ENCODE measurements at regions not wholly inside any gene's neighbourhood (a gene's known extent, or its start where the extent isn't known, plus 50 kb on each side); places are given as distances from the start of the nearest gene placed in this dataset.
A peak's percentile ranks its signal among the peaks of the same experiment; 100 is the strongest.

- peaks cover 15% of the 10 kb centered on the region for H3K4me1 ChIP-seq (replicated peaks; ENCODE audit: insufficient read depth)
- no peaks in the 10 kb centered on the region for H4K20me1 ChIP-seq (ENCODE audit: insufficient read depth)
- no TSS peak for BruUV-seq (replicated peaks)
- H2AFZ ChIP-seq, result no peak overlapping the region
- no peaks in the 10 kb centered on the region for H3K9me3 ChIP-seq (ENCODE audit: insufficient read depth, low read depth)
- H3K27me3 ChIP-seq (ENCODE audit: insufficient read depth, low read depth), result no peaks in the 10 kb centered on the region
- H3K36me3 ChIP-seq (ENCODE audit: low read depth), result no peaks in the 10 kb centered on the region
- CTCF ChIA-PET, result no interaction called here
- no peaks in the 10 kb centered on the region for H3F3A ChIP-seq (ENCODE audit: insufficient read depth, low read depth)
- intact Hi-C loops (cut with micrococcal nuclease; ENCODE audit: unreplicated experiment), result no loop called here
- H3K9me2 ChIP-seq (ENCODE audit: insufficient read depth), result no peaks in the 10 kb centered on the region
- TF ChIP-seq CTCF (conservative IDR thresholded peaks at IDR 0.05) (no peak), EZH2 (IDR thresholded peaks at IDR 0.05; ENCODE audit: low read depth) (no peak)
- peak; percentile 41 to 87 for DNase-seq
- H3K4me2 ChIP-seq, result 0 out of 2 replicates have a peak overlapping the region, but pooled peaks have one; percentile 9
- H3K27ac ChIP-seq, result no peak overlapping the region
- H3K4me3 ChIP-seq, result no peak overlapping the region
- POLR2A ChIA-PET (ENCODE audit: unreplicated experiment), result no interaction called here
- no peaks in the 10 kb centered on the region for H3K79me2 ChIP-seq (ENCODE audit: low read depth)
Measured at GRCh38 chr1:177585302-177586220, 384.3 kb downstream of the SEC16B start.

- BruUV-seq (replicated peaks), result no TSS peak
- no peak overlapping the region for H3K4me2 ChIP-seq
- H3K4me3 ChIP-seq, result no peak overlapping the region
- no peaks in the 10 kb centered on the region for H3F3A ChIP-seq (ENCODE audit: insufficient read depth, low read depth)
- DNase-seq, result no peak
- no peak overlapping the region for H2AFZ ChIP-seq
- intact Hi-C loops (cut with micrococcal nuclease; ENCODE audit: unreplicated experiment), result no loop called here
- H4K20me1 ChIP-seq (ENCODE audit: insufficient read depth), result no peaks in the 10 kb centered on the region
- CTCF ChIA-PET, result no interaction called here
- POLR2A ChIA-PET (ENCODE audit: unreplicated experiment), result no interaction called here
- no peaks in the 10 kb centered on the region for H3K4me1 ChIP-seq (replicated peaks; ENCODE audit: insufficient read depth)
- no peaks in the 10 kb centered on the region for H3K36me3 ChIP-seq (ENCODE audit: low read depth)
- H3K27me3 ChIP-seq (ENCODE audit: insufficient read depth, low read depth), result no peaks in the 10 kb centered on the region
- H3K9me2 ChIP-seq (ENCODE audit: insufficient read depth), result no peaks in the 10 kb centered on the region
- TF ChIP-seq EZH2 (IDR thresholded peaks at IDR 0.05; ENCODE audit: low read depth) (no peak), CTCF (conservative IDR thresholded peaks at IDR 0.05) (no peak)
- no peaks in the 10 kb centered on the region for H3K9me3 ChIP-seq (ENCODE audit: insufficient read depth, low read depth)
- H3K79me2 ChIP-seq (ENCODE audit: low read depth), result no peaks in the 10 kb centered on the region
- no peak overlapping the region for H3K27ac ChIP-seq
Measured at GRCh38 chr1:177573901-177574300, 396.0 kb downstream of the SEC16B start.

DNA sequence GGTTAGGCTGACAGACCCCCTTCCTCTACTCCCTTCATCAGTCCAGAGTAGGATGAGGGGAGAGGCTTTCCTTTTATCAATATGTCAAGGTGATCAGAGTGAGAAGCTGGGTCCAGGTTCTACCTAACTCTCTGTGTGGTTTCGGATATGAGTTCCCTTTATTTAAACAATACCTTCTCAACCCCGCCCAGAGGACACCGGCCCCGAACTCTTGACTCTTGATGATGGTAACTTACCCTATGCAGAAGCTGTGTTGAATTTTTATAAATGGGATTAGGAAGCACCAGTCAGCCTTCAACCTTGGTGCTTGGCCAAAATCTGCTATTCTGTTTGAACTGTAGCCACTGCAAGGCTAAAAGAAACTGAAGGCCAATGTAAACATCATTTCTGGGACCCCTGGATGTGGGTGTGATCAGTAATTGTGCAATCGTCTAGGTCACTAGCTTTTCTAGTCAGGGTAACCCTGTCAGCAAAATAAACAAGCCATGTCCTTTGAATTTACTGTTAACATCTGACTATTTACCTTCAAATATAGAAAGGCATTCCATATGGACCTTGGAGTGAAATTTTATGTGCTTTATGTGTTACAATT, 398.3 kb downstream of the SEC16B start:
- no peaks in the 10 kb centered on the region for H3K9me3 ChIP-seq (ENCODE audit: insufficient read depth, low read depth)
- H3K79me2 ChIP-seq (ENCODE audit: low read depth), result no peaks in the 10 kb centered on the region
- no peak overlapping the region for H3K27ac ChIP-seq
- no peak overlapping the region for H2AFZ ChIP-seq
- no peaks in the 10 kb centered on the region for H3K4me1 ChIP-seq (replicated peaks; ENCODE audit: insufficient read depth)
- no peak overlapping the region for H3K4me2 ChIP-seq
- ChIA-PET POLR2A (ENCODE audit: unreplicated experiment) (no interaction called here), CTCF (no interaction called here)
- BruUV-seq (replicated peaks), result no TSS peak
- no peaks in the 10 kb centered on the region for H3K9me2 ChIP-seq (ENCODE audit: insufficient read depth)
- no peaks in the 10 kb centered on the region for H3K36me3 ChIP-seq (ENCODE audit: low read depth)
- H3K27me3 ChIP-seq (ENCODE audit: insufficient read depth, low read depth), result no peaks in the 10 kb centered on the region
- no peaks in the 10 kb centered on the region for H4K20me1 ChIP-seq (ENCODE audit: insufficient read depth)
- no peak for DNase-seq
- H3K4me3 ChIP-seq, result no peak overlapping the region
- H3F3A ChIP-seq (ENCODE audit: insufficient read depth, low read depth), result no peaks in the 10 kb centered on the region
- intact Hi-C loops (cut with micrococcal nuclease; ENCODE audit: unreplicated experiment), result no loop called here
- TF ChIP-seq EZH2 (IDR thresholded peaks at IDR 0.05; ENCODE audit: low read depth), result no peak
- TF ChIP-seq CTCF (conservative IDR thresholded peaks at IDR 0.05), result no peak

All from PC-9 (cell line).